ENCODE measurements at regions not wholly inside any gene's neighbourhood (a gene's known extent, or its start where the extent isn't known, plus 50 kb on each side); places are given as distances from the start of the nearest gene placed in this dataset.

GRCh38 chr7:68537774-68538071, 1060.6 kb upstream of the AUTS2 start:
- Mint-ChIP-seq H3K9me3 (peaks cover 4% of the 10 kb centered on the region), H3K27me3 (ENCODE audit: low read depth) (no peaks in the 10 kb centered on the region), H3K36me3 (ENCODE audit: low read depth) (no peaks in the 10 kb centered on the region), H3K4me1 (no peaks in the 10 kb centered on the region), H3K27ac (ENCODE audit: unreplicated experiment) (no peak overlapping the region), H3K4me3 (no peak overlapping the region)
- no peak for TF ChIP-seq CTCF (conservative IDR thresholded peaks at IDR 0.05)
- DNase-seq (ENCODE audit: low read depth, low spot score), result no peak

GRCh38 chr7:68542831-68543230, 1055.4 kb upstream of the AUTS2 start:
- no peak for DNase-seq (ENCODE audit: low read depth, low spot score)
- H3K4me3 Mint-ChIP-seq, result no peak overlapping the region
- H3K36me3 Mint-ChIP-seq (ENCODE audit: low read depth), result no peaks in the 10 kb centered on the region
- H3K4me1 Mint-ChIP-seq, result no peaks in the 10 kb centered on the region
- H3K27ac Mint-ChIP-seq (ENCODE audit: unreplicated experiment), result no peak overlapping the region
- H3K9me3 Mint-ChIP-seq, result peaks cover 4% of the 10 kb centered on the region
- peaks cover 2% of the 10 kb centered on the region for H3K27me3 Mint-ChIP-seq (ENCODE audit: low read depth)
- TF ChIP-seq CTCF (conservative IDR thresholded peaks at IDR 0.05), result no peak

- H3K9me3 Mint-ChIP-seq, result peaks cover 4% of the 10 kb centered on the region
- DNase-seq (ENCODE audit: low read depth, low spot score), result no peak
- H3K4me1 Mint-ChIP-seq, result no peaks in the 10 kb centered on the region
- no peak overlapping the region for H3K27ac Mint-ChIP-seq (ENCODE audit: unreplicated experiment)
- peaks cover 2% of the 10 kb centered on the region for H3K27me3 Mint-ChIP-seq (ENCODE audit: low read depth)
- no peak for TF ChIP-seq CTCF (conservative IDR thresholded peaks at IDR 0.05)
- H3K36me3 Mint-ChIP-seq (ENCODE audit: low read depth), result no peaks in the 10 kb centered on the region
- H3K4me3 Mint-ChIP-seq, result no peak overlapping the region
Measured at GRCh38 chr7:68544851-68545250, 1053.4 kb upstream of the AUTS2 start.

- Mint-ChIP-seq H3K36me3 (ENCODE audit: low read depth) (no peaks in the 10 kb centered on the region), H3K27ac (ENCODE audit: unreplicated experiment) (no peak overlapping the region), H3K4me1 (no peaks in the 10 kb centered on the region), H3K27me3 (ENCODE audit: low read depth) (peaks cover 2% of the 10 kb centered on the region), H3K4me3 (no peak overlapping the region), H3K9me3 (no peaks in the 10 kb centered on the region)
- no peak for DNase-seq (ENCODE audit: low read depth, low spot score)
- no peak for TF ChIP-seq CTCF (conservative IDR thresholded peaks at IDR 0.05)
Measured at GRCh38 chr7:68547181-68547580, 1051.1 kb upstream of the AUTS2 start.

- Mint-ChIP-seq H3K27me3 (ENCODE audit: low read depth) (peaks cover 2% of the 10 kb centered on the region), H3K4me3 (no peak overlapping the region), H3K4me1 (no peaks in the 10 kb centered on the region), H3K36me3 (ENCODE audit: low read depth) (no peaks in the 10 kb centered on the region), H3K9me3 (no peaks in the 10 kb centered on the region), H3K27ac (ENCODE audit: unreplicated experiment) (no peak overlapping the region)
- no peak for DNase-seq (ENCODE audit: low read depth, low spot score)
- TF ChIP-seq CTCF (conservative IDR thresholded peaks at IDR 0.05), result no peak
Measured at GRCh38 chr7:68547799-68548198, 1050.5 kb upstream of the AUTS2 start.

GRCh38 chr7:68550027-68550426, 1048.2 kb upstream of the AUTS2 start:
- Mint-ChIP-seq H3K4me3 (no peak overlapping the region), H3K36me3 (ENCODE audit: low read depth) (no peaks in the 10 kb centered on the region), H3K9me3 (no peaks in the 10 kb centered on the region), H3K27ac (ENCODE audit: unreplicated experiment) (no peak overlapping the region), H3K4me1 (no peaks in the 10 kb centered on the region), H3K27me3 (ENCODE audit: low read depth) (peaks cover 2% of the 10 kb centered on the region)
- no peak for DNase-seq (ENCODE audit: low read depth, low spot score)
- no peak for TF ChIP-seq CTCF (conservative IDR thresholded peaks at IDR 0.05)
